Sigmoid colon (tissue), 4 donors: ENCODE measurements at regions not wholly inside any gene's neighbourhood (a gene's known extent, or its start where the extent isn't known, plus 50 kb on each side); places are given as distances from the start of the nearest gene placed in this dataset.

Experiments used
- POLR2A ChIP-seq, 2 donors: fragments of 450-650 bp; IDR thresholded peaks; one replicate each; pipeline ENCODE4 v1.6.1; 2016; ENCODE audit warnings: antibody characterized with exemption in 2 of 2, mild to moderate bottlenecking in 2 of 2, moderate library complexity in 2 of 2
- POLR2AphosphoS5 ChIP-seq, 4 donors: sonication (generic); formaldehyde crosslinking; IDR thresholded peaks; one replicate each; pipeline ENCODE4 v1.6.1; 2017; ENCODE audit warnings: antibody characterized with exemption in 4 of 4

DNA sequence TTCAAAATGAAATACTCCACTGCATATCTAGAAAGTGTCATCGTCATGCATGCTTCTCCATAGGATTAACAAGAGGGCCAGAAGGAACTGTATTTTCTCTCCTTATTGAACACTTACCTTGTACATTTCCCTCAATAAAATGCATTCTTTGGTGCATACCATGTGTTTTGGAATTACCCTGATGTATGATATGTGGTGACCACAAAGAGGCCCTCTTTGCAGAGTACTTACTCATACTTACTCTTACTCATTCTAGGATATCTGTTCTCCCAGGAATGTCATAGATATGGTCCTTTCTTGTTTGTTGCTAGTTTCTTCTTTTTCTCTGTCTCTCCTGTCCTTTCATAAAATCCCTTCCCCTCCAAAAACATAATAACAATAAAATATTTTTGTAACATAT lies 1087.1 kb upstream of the POT1 start:
- TF ChIP-seq POLR2AphosphoS5 (IDR thresholded peaks at IDR 0.05) (no peak), POLR2A (IDR thresholded peaks at IDR 0.05) (no peak)
